ENCODE measurements at regions not wholly inside any gene's neighbourhood (a gene's known extent, or its start where the extent isn't known, plus 50 kb on each side); places are given as distances from the start of the nearest gene placed in this dataset.
A peak's percentile ranks its signal among the peaks of the same experiment; 100 is the strongest.
"Not testable (repeated sequence)": the region's sequence is repeated elsewhere in the genome, so short reads cannot be mapped to it uniquely, and the experiment has no call there.

GRCh38 chr2:64745562-64745961 is 91.8 kb upstream of the SERTAD2 start:
- DNase-seq: no peak

DNA sequence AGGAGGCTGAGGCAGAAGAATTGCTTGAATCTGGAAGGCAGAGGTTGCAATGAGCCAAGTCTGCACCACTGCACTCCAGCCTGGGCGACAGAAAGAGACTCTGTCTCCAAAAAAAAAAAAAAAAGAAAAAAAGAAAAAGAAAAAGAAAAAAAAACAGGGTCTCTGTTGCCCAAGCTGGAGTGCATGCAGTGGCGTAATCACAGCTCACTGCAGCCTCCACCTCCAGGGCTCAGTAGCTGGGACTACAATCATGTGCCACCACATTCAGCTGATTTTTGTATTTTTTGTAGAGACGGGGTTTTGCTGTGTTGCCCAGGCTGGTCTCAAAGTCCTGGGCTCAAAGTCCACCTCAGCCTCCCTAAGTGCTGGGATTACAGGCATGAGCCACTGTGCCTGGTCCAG is 94.0 kb upstream of the SERTAD2 start:
- not testable (repeated sequence) for DNase-seq

- no peak for DNase-seq
These were observed 94.4 kb upstream of the SERTAD2 start for GRCh38 chr2:64748147-64748546.

GRCh38 chr2:64748561-64748960 is 94.8 kb upstream of the SERTAD2 start:
- DNase-seq: no peak

- DNase-seq: no peak
These were observed 95.7 kb upstream of the SERTAD2 start for GRCh38 chr2:64749446-64749845.

DNA sequence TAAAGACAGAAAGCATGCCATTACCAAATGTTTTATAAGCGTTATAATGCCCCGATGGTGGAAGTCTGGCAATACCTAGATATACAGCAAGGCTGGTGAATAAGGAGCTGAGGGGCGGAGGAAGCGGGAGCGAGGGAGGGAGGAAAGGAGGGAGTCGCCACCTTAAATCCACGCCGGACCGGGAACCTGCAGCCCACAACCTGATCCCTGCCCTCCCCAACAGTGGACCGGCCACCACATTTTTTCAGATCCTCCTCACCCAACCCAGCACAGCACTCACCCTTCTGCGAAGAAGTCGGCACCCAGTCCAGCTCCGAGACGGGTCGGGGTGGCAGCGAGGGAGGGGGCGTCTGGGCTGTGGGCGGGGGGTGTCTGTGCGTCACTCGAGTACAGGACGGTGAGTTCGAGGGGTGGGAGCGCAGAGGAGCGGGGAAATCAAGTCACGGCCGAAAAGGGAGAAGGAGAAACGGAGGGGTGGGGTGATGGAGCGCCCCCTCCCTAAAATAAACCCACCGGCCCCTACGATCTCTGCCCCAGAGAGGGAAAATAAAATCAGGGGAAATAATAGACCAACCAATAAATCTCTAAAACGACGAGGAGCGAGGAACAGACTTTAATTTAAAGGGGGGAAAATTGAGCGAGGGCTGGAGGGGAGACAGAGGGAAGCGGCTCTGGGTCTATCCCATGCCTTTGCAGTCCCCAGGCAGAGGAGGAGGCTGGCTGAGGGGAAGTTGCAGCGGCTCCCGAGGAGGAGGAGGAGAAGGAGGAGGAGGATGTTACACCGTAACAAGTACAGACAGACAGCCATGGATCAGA is 96.5 kb upstream of the SERTAD2 start:
- no peak for DNase-seq

DNA sequence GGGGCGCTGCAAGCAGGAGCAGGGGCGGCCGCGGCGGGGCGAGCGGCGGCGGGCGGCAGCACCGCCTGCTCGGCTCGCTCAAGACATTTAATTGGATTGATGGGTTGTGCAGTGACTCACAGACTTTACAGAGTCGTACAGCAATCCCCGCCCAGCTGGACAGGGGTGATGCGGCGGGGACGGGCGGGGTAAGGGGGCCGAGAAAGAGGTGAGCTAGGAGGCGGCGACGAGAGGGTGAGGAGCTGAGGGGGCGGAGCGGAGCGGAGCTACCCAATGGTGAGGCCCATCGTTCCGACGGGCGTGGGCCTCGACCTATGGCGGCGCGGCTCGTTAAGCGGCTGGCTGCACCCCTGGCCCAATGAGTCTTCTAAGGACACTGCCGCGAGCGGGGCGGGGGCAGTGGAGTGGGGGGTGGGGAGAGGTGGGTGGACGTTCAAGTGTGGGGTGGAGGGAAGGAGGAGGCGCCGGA is 97.1 kb upstream of the SERTAD2 start:
- peak; percentile 99 for DNase-seq

DNA sequence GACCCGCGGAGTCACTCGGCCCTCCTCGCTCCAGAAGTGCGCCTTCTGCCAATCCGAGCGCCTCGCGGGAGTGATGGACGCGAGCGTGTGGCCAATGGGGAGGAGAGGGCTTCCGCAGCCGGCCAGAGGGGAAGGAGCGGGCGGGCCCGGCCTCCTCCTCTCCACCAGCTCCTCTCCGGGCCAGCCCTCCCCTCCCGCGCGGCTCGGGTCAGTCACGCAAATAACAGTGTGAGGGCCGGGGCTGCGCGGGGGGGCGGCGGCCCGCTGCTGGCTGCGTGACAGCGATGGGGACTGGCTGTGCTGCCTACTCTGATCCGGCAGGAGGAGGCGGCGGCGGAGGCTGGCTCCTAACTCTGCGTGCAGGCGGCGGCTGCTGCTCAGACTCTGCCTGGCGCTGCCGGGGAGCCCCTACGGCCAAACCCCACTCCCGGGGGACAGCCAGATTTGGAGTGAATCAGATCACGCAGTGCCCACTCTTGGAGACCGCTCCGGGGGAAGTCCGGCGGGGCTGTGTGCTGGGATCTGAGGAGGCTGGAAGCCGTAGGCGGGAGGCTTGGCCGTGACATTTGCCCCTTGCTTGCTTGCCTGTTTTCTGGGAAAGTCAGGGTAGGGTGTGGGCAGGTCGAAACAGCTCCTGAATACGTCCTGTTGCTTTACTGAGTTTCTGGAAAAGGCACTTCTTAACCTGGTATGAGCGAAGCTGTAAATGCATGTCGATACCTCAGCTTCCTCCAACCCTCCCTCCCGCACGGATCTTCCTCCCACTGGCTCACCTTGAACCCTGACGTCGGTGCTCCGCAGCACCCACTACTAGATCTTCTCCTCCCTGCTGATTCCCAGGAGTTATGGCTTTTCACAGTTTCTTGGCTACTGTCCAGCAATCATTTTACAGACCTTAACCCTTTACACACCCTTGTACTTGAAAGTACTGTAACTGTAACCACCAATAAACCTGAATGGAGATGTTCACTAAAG is 97.9 kb upstream of the SERTAD2 start:
- peak; percentile 99 for DNase-seq

DNA sequence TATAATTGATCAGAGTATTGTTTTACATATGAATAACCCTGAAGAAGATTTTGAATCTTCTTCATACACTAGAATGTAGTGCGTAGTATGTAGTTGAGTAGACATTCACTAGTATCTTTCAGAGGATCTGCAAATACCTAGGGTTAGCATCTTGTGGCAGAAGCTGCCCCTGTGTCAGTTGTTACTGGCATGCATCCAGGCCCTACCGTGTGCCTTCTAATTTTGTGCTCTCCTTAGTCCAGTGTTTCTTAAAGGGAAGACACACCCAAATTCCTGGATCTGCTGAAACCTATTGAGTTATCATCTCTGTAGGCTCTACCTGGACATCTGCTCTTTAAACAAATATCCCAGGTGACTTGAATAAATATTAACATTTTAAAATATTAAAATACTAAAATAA is 99.7 kb upstream of the SERTAD2 start:
- DNase-seq: no peak

DNA sequence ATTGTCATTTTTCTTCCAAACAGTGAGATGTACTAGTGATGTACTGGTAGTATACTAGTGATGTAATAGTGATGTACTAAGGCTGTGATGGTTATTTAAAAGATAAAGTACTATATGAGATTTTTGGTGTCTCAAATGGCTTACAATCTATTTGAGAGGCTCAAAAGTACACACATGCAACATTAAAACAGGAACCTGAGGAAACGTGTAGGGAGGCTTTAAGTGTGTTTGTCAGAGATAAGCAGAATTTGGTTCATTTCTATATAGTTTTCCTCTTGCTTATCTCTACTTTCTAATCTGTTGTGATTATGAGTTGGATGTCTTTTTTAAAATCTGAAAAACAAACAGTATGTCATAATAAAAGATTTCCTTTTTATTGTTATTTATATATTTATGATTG is 100.9 kb upstream of the SERTAD2 start:
- DNase-seq: no peak

DNA sequence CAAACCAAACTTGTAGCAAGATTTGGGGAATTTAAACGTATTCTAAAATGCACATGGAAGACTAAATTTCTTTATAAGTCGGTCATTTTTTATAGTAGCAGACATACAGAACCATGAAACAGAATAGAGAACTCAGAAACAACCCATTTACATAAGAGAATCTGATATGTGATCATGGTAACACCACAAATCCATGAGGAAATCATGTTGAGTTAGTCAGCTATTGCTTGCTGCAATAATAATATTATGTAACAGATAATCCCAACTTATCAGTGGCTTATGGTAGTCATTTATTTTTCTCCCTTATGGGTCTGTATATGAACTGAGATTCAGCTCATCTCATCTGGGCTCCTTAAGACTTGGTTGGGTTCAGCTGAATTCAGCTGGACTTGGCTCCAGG is 103.4 kb upstream of the SERTAD2 start:
- no peak for DNase-seq

- no peak for DNase-seq
These were observed 106.4 kb upstream of the SERTAD2 start for GRCh38 chr2:64760128-64760527.

GRCh38 chr2:64762301-64762997 is 108.7 kb upstream of the SERTAD2 start:
- DNase-seq: no peak

- no peak for DNase-seq
These were observed 109.4 kb upstream of the SERTAD2 start for GRCh38 chr2:64763126-64763525.

GRCh38 chr2:64765160-64765805 is 111.6 kb upstream of the SERTAD2 start:
- DNase-seq: no peak

- DNase-seq: no peak
These were observed 113.3 kb upstream of the SERTAD2 start for GRCh38 chr2:64766841-64767669.

DNA sequence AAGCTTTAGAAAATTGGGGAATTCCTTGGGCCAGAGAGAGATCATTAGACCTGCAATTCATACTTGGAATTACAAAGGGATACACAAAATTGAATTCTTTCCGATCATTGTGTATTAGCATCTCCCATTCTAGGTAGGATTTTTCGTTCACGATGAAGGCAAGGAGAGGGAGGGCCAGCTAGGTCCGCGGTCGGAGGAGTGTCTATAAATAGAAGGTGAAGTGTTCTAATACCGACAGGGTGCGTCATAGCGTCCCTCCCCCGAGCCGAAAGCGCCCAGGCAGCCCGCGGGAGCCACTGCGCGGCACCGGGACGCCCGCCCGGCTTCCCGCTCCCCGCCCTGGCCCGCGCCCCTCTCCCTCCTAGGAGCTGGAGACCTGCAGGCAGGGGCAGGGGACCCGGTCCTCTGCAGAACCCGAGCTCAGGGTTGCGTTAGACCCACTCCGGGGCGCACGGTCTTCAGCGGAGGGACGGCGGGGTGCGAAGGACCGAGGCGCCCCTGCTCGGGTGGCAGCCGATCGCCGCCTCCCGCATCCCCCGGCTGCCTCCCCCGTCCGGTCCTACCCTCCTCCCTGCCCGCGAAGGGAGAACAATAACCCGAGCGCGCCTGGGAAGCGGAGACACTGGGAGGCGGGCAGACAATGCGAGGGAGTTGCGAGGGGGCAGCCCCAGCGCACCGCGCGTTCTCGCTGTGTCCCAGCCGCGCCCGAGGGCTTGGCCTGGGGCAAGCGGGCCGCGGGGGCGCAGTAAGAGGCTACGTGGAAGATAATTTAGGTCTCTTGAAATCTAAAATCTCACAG is 114.2 kb upstream of the SERTAD2 start:
- DNase-seq: peak; percentile 55

DNA sequence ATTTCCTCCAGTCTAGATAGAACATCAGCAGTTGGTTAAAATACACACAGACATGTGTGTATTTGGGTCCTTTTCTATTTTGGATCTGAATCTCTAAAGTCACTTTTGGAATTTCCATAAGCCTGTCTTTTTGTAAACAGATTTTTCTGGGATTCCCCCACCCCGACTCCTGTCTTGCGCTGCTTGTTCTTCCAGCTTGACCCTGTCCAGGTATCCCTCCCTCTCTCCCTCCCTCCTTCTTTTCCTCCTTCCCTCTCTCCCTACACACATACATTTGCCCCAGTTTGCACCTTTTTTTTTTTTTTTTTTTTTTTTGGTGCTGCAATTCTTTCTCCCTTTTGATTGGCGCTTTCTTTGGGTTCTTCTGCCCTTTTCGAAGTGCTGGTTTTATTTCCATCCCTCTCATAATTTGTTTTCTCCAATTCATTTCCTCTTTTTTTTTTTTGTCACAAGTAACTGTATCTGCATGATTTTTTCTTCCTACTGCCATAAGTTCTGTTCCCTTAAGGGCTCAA is 114.8 kb upstream of the SERTAD2 start:
- no peak for DNase-seq

DNA sequence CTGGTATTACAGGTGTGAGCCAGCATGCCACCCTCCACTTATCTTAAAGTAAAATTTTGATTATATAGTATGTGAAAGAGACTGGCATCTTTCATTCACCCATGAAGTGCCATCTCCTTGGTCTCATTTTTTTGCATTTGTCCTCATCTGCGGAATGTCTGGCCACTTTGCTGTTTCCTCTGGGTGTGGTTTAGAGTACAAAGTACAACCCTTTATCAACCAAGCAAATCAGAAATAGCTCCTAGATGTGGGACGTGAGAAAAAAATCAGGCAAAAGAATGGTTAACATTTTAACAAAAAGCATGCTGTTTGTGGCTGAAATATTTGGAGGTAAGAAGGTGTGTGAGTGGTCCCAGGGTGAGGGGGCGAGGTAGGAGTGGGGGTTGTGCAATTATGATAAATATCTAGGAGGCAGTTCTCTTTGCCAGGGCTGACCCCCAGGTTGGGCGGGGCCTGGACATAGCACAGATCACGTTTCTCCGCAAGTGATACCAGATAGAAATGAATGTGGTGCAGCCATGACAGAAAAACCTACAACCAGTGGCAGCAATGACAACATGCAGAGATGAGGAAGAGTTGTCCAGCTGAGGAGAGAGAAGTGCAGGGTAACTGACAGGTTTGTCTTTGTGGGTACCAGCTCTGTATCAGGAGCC is 115.8 kb upstream of the SERTAD2 start:
- no peak for DNase-seq

Measured in NCI-H1092 treated with DMSO at 0.1 percent for 48 hours (cell line).